Trophoblast cell (in vitro differentiated cells and primary cell): ENCODE measurements at regions not wholly inside any gene's neighbourhood (a gene's known extent, or its start where the extent isn't known, plus 50 kb on each side); places are given as distances from the start of the nearest gene placed in this dataset.

Source experiments
- DNase-seq, 2 donors: peaks; one replicate each; pipeline ENCODE4 v3.0.0-alpha.2; 2016
- H2AFZ ChIP-seq: 2 replicates; pipeline ENCODE4 v1.6.1; 2013; ENCODE audit warnings: low read length, moderate library complexity, mild to moderate bottlenecking; ENCODE audit not compliant: insufficient read depth, poor library complexity
- H2AK5ac ChIP-seq: 2 replicates; pipeline ENCODE4 v1.6.1; 2013; ENCODE audit warnings: mild to moderate bottlenecking, low read length
- H2BK120ac ChIP-seq: 2 replicates; pipeline ENCODE4 v1.6.1; 2013; ENCODE audit warnings: low read length, mild to moderate bottlenecking, moderate library complexity; ENCODE audit not compliant: insufficient read depth, poor library complexity
- H2BK12ac ChIP-seq: 2 replicates; pipeline ENCODE4 v1.6.1; 2013; ENCODE audit warnings: mild to moderate bottlenecking, low read length, moderate library complexity
- H2BK5ac ChIP-seq: 2 replicates; pipeline ENCODE4 v1.6.1; 2013; ENCODE audit warnings: low read length, low read depth, moderate library complexity, mild to moderate bottlenecking; ENCODE audit not compliant: poor library complexity
- H3K14ac ChIP-seq: 2 replicates; pipeline ENCODE4 v1.6.1; 2013; ENCODE audit warnings: mild to moderate bottlenecking, low read length
- H3K18ac ChIP-seq: 2 replicates; pipeline ENCODE4 v1.6.1; 2013; ENCODE audit warnings: mild to moderate bottlenecking, low read length
- H3K23ac ChIP-seq: 2 replicates; pipeline ENCODE4 v1.6.1; 2013; ENCODE audit warnings: low read length
- H3K27ac ChIP-seq: 2 replicates; pipeline ENCODE4 v1.5.1; 2013; ENCODE audit warnings: low read depth, mild to moderate bottlenecking, inconsistent platforms, low read length, moderate library complexity
- H3K27me3 ChIP-seq: 2 replicates; pipeline ENCODE4 v1.6.1; 2013; ENCODE audit warnings: inconsistent platforms, mild to moderate bottlenecking, low read length, moderate library complexity; ENCODE audit not compliant: insufficient read depth
- H3K36me3 ChIP-seq, 2 experiments: 1 replicate in 1 of 2; 2 replicates in 1 of 2; pipeline ENCODE4 v1.6.1; 2013; ENCODE audit warnings: low read length in 2 of 2, mild to moderate bottlenecking in 2 of 2, moderate library complexity in 1 of 2; ENCODE audit not compliant: insufficient read depth in 2 of 2, control insufficient read depth in 1 of 2
- H3K4ac ChIP-seq: 2 replicates; pipeline ENCODE4 v1.6.1; 2013; ENCODE audit warnings: low read depth, mild to moderate bottlenecking, low read length, moderate library complexity
- H3K4me1 ChIP-seq, 2 experiments: 1 replicate in 1 of 2; 2 replicates in 1 of 2; pipeline ENCODE4 v1.6.1; 2013; ENCODE audit warnings: low read length in 2 of 2, mild to moderate bottlenecking in 2 of 2, moderate library complexity in 1 of 2; ENCODE audit not compliant: insufficient read depth in 2 of 2, control insufficient read depth in 1 of 2
- H3K4me2 ChIP-seq: 2 replicates; pipeline ENCODE4 v1.6.1; 2013; ENCODE audit warnings: inconsistent platforms, mild to moderate bottlenecking, low read length, moderate library complexity
- H3K4me3 ChIP-seq: 2 replicates; pipeline ENCODE4 v1.5.1; 2013; ENCODE audit warnings: mild to moderate bottlenecking, low read depth, low read length, inconsistent platforms
- H3K79me1 ChIP-seq: one replicate; pipeline ENCODE4 v1.6.1; 2013; ENCODE audit warnings: low read length
- H3K79me2 ChIP-seq: 2 replicates; pipeline ENCODE4 v1.6.1; 2013; ENCODE audit warnings: low read length, mild to moderate bottlenecking; ENCODE audit not compliant: control insufficient read depth, insufficient read depth, poor library complexity
- H3K9ac ChIP-seq: 2 replicates; pipeline ENCODE4 v1.6.1; 2013; ENCODE audit warnings: mild to moderate bottlenecking, low read length
- H3K9me3 ChIP-seq: 2 replicates; pipeline ENCODE4 v1.6.1; 2013; ENCODE audit warnings: low read depth, mild to moderate bottlenecking, control low read depth, inconsistent platforms, low read length; ENCODE audit not compliant: insufficient read depth
- H4K12ac ChIP-seq: 2 replicates; pipeline ENCODE4 v1.6.1; 2013; ENCODE audit warnings: low read depth, mild to moderate bottlenecking, low read length, moderate library complexity
- H4K8ac ChIP-seq: 2 replicates; pipeline ENCODE4 v1.6.1; 2013; ENCODE audit warnings: low read depth, mild to moderate bottlenecking, low read length, moderate library complexity
- H4K91ac ChIP-seq: one replicate; pipeline ENCODE4 v1.6.1; 2013; ENCODE audit warnings: low read depth, mild to moderate bottlenecking, low read length, moderate library complexity
- WGBS: extraction: QIAGEN DNeasy Blood & Tissue Kit; methylation state at CpG from one replicate; pipeline ENCODE4 v1.1.7; 2013; ENCODE audit warnings: missing lambda C conversion rate; ENCODE audit not compliant: insufficient read length, insufficient coverage; ENCODE audit errors: extremely low coverage; 5-methylcytosine and 5-hydroxymethylcytosine counted together

DNA sequence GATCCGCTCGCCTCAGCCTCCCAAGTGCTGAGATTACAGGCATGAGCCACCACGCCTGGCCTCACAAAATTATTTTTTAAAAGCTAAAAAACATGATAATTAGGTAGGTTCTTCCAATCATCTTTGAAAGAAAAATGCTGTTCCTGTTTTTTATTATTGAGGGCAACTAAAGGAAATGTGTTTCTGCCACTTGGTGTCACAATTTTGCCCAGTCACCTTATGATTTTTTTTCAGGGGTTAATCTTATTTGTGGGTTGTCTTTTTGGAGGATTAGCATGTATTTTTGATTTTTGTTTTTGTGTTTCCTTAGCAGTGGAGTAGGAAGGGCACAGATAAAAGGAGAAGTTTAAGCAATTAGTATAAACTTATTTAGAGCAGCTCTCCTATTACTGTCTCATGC is 79.8 kb downstream of the PRORP start:
- Histone ChIP-seq H4K12ac (no peak overlapping the region), H2BK12ac (no peak overlapping the region), H3K9ac (no peak overlapping the region), H3K79me1 (no peaks in the 10 kb centered on the region), H3K79me2 (no peaks in the 10 kb centered on the region), H3K27ac (no peak overlapping the region), H3K23ac (no peak overlapping the region), H2AFZ (no peak overlapping the region), H2BK5ac (no peak overlapping the region), H4K8ac (no peak overlapping the region), H3K27me3 (no peaks in the 10 kb centered on the region), H3K36me3 (no peaks in the 10 kb centered on the region), H3K4me1 (no peaks in the 10 kb centered on the region), H3K4me3 (no peak overlapping the region), H3K14ac (no peak overlapping the region), H4K91ac (no peak overlapping the region), H3K4ac (no peak overlapping the region), H3K4me2 (no peak overlapping the region), H2AK5ac (no peak overlapping the region), H3K9me3 (no peaks in the 10 kb centered on the region), H2BK120ac (no peak overlapping the region), H3K18ac (no peak overlapping the region)
- DNase-seq = no peak
- no CpG with 5 or more reads among the region's 3 CpGs for WGBS

DNA sequence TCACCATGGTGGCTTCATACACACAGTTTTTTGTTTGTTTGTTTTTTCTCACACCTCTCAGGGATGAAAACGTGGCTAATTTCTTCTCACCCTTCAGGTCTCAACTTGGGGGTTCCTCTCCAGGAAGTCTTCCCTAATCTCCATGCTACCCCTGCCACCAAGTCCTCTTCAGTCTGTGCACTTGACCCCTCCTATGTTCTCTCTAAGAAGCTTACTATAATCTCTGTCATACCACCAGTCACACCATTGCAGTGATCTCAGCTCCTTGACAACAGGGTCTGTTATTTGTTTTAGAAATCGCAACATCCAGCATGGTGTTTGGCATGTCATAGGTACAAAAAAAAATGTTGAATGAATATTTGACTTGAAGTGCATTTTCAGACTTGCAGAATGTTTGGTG is 83.4 kb downstream of the PRORP start:
- no CpG with 5 or more reads among the region's 2 CpGs for WGBS
- H2AFZ ChIP-seq = no peak overlapping the region
- DNase-seq = peak in 1 of 2 donors; percentile 46
- no peaks in the 10 kb centered on the region for H3K27me3 ChIP-seq
- no peaks in the 10 kb centered on the region for H3K79me2 ChIP-seq
- H3K27ac ChIP-seq = no peak overlapping the region
- no peak overlapping the region for H3K14ac ChIP-seq
- H2AK5ac ChIP-seq = no peak overlapping the region
- H3K4me3 ChIP-seq = no peak overlapping the region
- H4K12ac ChIP-seq = no peak overlapping the region
- no peaks in the 10 kb centered on the region for H3K36me3 ChIP-seq
- no peak overlapping the region for H3K9ac ChIP-seq
- H3K4me1 ChIP-seq = no peaks in the 10 kb centered on the region
- H4K91ac ChIP-seq = no peak overlapping the region
- H3K4ac ChIP-seq = no peak overlapping the region
- H3K79me1 ChIP-seq = no peaks in the 10 kb centered on the region
- H4K8ac ChIP-seq = no peak overlapping the region
- H3K9me3 ChIP-seq = no peaks in the 10 kb centered on the region
- H2BK120ac ChIP-seq = no peak overlapping the region
- H2BK5ac ChIP-seq = no peak overlapping the region
- H3K18ac ChIP-seq = no peak overlapping the region
- H2BK12ac ChIP-seq = no peak overlapping the region
- H3K4me2 ChIP-seq = no peak overlapping the region
- H3K23ac ChIP-seq = no peak overlapping the region

DNA sequence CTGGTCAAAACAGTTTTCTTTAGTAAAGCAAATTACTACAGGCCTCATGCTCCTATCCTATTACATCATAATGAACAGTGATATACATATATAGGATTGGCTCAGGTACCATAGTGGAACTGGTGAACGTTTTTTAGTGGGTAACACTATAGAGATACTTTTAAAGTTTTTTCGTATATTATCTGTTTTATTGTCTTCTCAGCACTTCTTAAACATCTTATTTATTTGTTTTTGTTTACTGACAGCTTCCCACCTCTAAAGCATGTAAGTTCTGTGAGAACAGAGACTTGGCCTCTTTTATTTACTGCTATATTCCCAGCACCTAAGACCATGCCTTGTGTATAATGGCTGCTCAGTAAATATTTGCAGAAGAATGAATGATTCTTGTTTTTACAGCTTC is 81.1 kb upstream of the PSMA6 start:
- H3K4me3 ChIP-seq = no peak overlapping the region
- no peaks in the 10 kb centered on the region for H3K79me2 ChIP-seq
- H2BK5ac ChIP-seq = no peak overlapping the region
- no peaks in the 10 kb centered on the region for H3K27me3 ChIP-seq
- no peak overlapping the region for H3K4ac ChIP-seq
- no peak overlapping the region for H3K14ac ChIP-seq
- H2AFZ ChIP-seq = no peak overlapping the region
- no peak overlapping the region for H4K12ac ChIP-seq
- no peak overlapping the region for H3K9ac ChIP-seq
- no peak overlapping the region for H4K8ac ChIP-seq
- no peak overlapping the region for H2AK5ac ChIP-seq
- H3K36me3 ChIP-seq = no peaks in the 10 kb centered on the region
- no peaks in the 10 kb centered on the region for H3K79me1 ChIP-seq
- no peak overlapping the region for H3K27ac ChIP-seq
- no peak overlapping the region for H2BK120ac ChIP-seq
- DNase-seq = no peak
- no peaks in the 10 kb centered on the region for H3K9me3 ChIP-seq
- WGBS = no CpG with 5 or more reads among the region's 2 CpGs
- H4K91ac ChIP-seq = no peak overlapping the region
- peaks cover 0 to 3% of the 10 kb centered on the region in 2 experiments for H3K4me1 ChIP-seq
- H3K18ac ChIP-seq = no peak overlapping the region
- H3K4me2 ChIP-seq = no peak overlapping the region
- H2BK12ac ChIP-seq = no peak overlapping the region
- no peak overlapping the region for H3K23ac ChIP-seq

DNA sequence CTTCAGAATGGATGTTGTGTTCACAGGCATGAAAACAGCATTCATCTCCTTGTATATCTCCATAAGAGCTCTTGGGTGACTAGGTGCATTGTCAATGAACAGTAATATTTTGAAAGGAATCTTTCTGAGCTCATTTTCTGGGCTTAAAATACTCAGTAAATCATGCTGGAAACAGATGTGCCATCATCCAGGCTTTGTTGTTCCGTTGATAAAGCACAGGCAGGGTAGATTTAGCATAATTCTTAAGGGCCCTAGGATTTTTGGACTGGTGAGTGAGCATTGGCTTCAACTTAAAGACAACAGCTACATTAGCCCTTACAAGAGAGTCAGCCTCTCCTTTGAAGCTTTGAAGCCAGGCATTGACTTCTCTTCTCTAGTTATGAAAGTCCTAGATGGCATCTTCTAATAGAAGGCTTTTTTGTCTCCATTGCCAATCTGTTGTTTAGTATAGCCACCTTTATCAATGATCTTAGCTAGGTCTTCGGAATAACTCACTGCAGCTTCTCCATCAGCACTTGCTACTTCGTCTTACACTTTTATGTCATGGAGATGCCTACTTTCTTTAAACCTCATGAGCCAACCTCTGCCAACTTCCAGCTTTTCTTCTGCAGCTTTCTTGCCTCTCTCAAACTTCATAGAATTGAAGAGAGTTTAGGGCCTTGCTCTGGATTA is 79.6 kb upstream of the PSMA6 start:
- Histone ChIP-seq H3K79me2 (no peaks in the 10 kb centered on the region), H3K79me1 (no peaks in the 10 kb centered on the region), H3K4ac (no peak overlapping the region), H2AFZ (no peak overlapping the region), H3K4me1 (peaks cover 0 to 3% of the 10 kb centered on the region in 2 experiments), H3K18ac (no peak overlapping the region), H3K9me3 (no peaks in the 10 kb centered on the region), H4K12ac (no peak overlapping the region), H2AK5ac (no peak overlapping the region), H3K4me2 (no peak overlapping the region), H4K8ac (no peak overlapping the region), H2BK5ac (no peak overlapping the region), H3K36me3 (no peaks in the 10 kb centered on the region), H3K27me3 (no peaks in the 10 kb centered on the region), H2BK120ac (no peak overlapping the region), H3K14ac (no peak overlapping the region), H3K4me3 (no peak overlapping the region), H3K23ac (no peak overlapping the region), H3K27ac (no peak overlapping the region), H4K91ac (no peak overlapping the region), H2BK12ac (no peak overlapping the region), H3K9ac (no peak overlapping the region)
- WGBS = no CpG with 5 or more reads among the region's 3 CpGs
- DNase-seq = no peak
